ENCODE measurements at regions not wholly inside any gene's neighbourhood (a gene's known extent, or its start where the extent isn't known, plus 50 kb on each side); places are given as distances from the start of the nearest gene placed in this dataset.

GRCh38 chr7:46003896-46004875 is 83.1 kb upstream of the IGFBP3 start:
- DNase-seq: no peak

DNA sequence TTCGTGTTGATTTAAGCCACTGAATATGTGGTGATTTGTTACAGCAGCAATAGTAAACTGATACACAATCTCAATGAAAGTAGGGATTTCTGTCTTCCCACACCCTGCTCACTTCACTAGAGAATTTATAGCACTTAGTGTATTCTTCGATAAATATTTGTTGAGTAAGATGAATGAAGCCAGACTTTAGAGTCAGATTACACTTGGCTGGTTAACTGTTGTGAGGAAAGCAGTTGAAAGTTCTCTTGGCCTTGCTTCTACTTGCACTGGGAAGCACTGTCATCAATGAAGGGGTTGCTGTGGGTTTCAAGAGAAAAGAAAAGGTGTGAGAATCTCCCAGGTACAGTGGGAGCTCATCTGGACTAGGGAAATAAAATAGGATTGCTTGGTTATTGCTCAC is 82.1 kb upstream of the IGFBP3 start:
- no peak for DNase-seq
- intact Hi-C loops (cut with DNase I): no loop called here

More at GRCh38 chr7:46003896-46004875, 83.1 kb upstream of the IGFBP3 start:
- intact Hi-C loops (cut with DNase I): no loop called here

GRCh38 chr7:46000513-46000912 is 79.4 kb upstream of the IGFBP3 start:
- no peak for DNase-seq

GRCh38 chr7:45999541-45999940 is 78.5 kb upstream of the IGFBP3 start:
- intact Hi-C loops (cut with DNase I): no loop called here
- no peak for DNase-seq

More at GRCh38 chr7:46000513-46000912, 79.4 kb upstream of the IGFBP3 start:
- intact Hi-C loops (cut with DNase I): no loop called here

GRCh38 chr7:45998506-45998905 is 77.4 kb upstream of the IGFBP3 start:
- no peak for DNase-seq
- intact Hi-C loops (cut with DNase I): no loop called here

DNA sequence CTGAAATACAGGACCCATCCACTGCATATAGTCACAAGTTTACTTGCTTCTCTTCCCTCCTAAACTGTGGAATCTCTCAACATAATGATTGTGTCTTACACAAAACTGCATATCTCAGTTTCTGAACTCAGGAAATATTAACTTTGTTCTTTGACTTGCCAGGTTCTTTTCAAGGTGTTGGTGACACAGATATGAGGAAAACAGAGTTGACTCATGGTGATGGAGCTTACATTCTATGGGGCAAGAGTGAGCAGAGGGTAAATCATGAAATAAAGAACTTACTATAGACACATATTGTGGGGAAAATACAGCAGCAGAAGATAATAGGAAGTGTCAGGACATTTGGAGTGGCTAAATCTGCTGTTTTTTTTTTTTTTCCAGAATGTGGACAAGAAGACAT is 72.5 kb upstream of the IGFBP3 start:
- intact Hi-C loops (cut with DNase I): no loop called here
- DNase-seq: no peak

GRCh38 chr7:45992826-45993225 is 71.8 kb upstream of the IGFBP3 start:
- DNase-seq: no peak

DNA sequence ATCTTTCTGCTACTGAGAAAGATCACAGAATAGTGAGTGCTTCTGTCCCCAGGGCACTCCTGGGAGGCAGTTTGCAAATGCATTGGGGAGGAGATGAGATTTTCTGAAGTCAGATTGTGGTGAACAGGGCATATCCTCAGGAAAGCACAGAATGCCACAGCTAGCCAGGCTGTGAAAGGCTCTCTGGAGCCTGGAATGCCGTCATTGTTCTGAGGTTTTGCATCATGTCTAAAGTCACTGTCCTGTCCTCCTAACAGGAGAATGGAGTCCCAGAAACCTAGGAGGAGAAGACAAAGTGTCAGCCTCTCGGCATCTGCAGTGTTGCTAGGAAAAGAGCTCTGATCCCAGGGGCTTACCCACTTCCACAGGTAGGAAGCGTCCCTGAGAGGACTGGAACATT is 69.2 kb upstream of the IGFBP3 start:
- intact Hi-C loops (cut with DNase I): no loop called here

More at GRCh38 chr7:45992826-45993225, 71.8 kb upstream of the IGFBP3 start:
- intact Hi-C loops (cut with DNase I): no loop called here

DNA sequence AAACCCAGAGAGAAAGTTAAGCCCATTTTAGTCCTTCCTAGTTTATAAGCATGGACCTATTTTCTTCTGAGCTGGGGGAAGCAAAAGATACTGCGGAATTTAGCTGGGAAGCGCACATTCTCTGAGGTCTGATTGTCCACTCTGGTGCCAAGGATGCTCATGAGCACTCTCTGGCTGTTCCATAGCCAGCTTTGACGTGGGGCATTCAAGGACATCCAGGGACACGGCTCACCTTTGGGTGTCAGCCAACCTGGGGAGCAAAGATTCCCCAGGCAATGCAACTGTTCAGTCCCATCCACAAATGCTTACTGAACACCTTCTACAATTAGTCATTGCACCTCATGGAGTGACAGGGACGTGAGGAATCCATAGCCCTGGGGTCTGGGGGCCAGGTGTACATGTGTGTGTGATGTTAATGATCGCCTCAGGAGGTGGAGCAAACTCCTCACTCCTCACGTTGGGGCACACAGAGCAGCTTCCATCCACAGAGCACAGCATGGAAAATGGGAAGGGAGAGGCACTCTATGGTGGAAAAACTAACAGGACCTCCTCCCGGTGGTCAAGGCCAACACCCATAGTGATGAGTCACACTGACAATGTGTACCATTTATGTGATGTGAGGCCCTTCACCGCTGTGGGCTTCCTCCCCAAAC is 67.5 kb upstream of the IGFBP3 start:
- DNase-seq: no peak
- intact Hi-C loops (cut with DNase I): no loop called here

More for the DNA sequence above, 69.2 kb upstream of the IGFBP3 start:
- no peak for DNase-seq

- no peak for DNase-seq
- intact Hi-C loops (cut with DNase I): no loop called here
Observed at GRCh38 chr7:45987521-45988290, 66.6 kb upstream of the IGFBP3 start.

DNA sequence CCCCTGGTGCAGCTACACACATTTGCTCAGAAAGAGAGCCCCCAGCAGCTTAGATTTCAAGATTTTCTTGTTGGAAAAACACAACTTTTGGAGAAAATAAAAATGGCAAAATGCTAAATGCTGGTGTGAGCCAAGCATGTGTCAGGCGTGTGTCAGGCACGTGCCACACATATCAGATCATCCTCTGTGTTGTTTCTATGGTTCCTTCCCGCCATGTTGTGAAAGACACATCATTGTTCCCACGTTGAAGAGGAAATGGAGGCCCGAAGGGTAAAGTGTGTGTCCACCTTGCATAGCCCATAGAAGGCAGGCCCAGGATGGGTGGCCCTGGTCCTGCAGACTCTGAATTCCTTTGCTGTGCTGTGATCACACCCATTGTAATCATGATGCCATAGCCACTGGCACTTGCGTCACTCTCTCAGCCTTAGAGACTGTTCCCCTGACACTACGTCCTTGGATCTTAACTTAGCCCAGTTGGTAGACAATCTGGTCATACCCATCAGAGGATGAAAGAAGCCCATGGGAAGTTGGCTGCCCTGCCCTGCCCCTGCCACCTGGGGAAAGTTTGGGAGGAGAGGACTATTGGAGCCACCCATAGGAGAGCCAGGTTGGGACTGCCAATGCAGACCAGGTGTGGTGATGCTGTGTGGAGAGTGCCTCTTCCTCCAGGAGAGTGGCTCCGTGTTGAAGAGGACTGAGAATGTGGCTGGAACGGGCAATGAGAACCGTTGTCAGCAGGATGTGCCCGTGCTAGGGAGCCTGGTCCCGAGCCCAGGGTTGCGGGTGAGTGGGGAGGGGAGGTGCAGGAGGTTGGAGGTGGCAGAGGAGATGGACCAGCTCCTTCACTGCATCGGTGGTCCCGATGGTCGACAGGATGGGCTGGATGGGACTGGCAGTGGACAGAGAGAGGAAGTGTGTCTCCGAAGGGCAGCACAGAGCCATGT is 65.6 kb upstream of the IGFBP3 start:
- intact Hi-C loops (cut with DNase I): no loop called here
- no peak for DNase-seq

DNA sequence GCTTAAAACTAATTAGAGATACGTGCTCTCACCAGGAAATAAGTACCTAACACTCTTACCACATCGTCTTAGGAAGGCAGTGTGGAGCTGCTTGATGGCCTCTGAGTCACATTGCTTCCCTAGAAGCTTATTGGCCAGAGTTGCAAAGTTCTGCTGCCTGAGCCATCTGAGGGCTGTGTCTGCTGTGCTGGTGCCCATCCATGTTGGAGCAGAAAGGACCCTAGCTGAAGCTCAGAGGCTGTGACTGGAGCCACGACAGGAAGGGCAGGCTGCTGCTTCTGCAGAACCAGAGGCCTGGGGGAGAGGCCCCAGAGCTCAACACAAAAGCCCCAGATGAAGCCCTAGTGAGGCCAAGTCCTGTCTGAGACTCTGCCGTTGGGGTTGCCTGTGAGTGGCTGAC is 64.8 kb upstream of the IGFBP3 start:
- intact Hi-C loops (cut with DNase I): no loop called here
- no peak for DNase-seq

GRCh38 chr7:45984386-45985295 is 63.6 kb upstream of the IGFBP3 start:
- intact Hi-C loops (cut with DNase I): no loop called here
- DNase-seq: no peak

DNA sequence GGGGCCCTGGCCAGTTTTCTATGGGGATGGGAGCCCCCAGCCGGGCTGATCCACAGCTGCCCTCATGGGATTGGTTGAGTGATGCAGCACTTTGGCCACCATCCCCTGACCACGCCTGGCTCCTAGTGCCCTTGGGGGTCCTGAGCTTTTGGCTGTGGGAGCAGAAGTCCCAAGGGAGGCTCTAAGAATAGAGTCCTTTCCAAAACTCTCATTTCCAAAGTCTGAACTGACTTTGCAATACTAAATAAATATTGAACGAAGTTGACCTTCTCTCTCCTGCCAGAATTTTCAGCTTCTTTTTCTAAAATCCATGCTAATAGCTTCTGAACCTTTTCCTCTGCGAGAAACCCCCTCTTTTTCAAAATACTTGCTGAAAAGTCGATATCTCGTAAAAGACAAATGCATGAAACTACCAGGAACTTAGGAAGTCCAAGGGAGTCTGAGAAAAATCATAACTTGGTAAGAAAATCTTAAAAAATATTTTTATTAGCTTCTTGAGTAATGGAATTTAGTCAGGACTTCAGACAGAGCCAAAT is 62.7 kb upstream of the IGFBP3 start:
- intact Hi-C loops (cut with DNase I): no loop called here
- DNase-seq: no peak

- intact Hi-C loops (cut with DNase I): no loop called here
Observed at GRCh38 chr7:45982907-45983719, 62.0 kb upstream of the IGFBP3 start.

GRCh38 chr7:45982132-45982531 is 61.1 kb upstream of the IGFBP3 start:
- no peak for DNase-seq
- intact Hi-C loops (cut with DNase I): no loop called here

More at GRCh38 chr7:45982907-45983719, 62.0 kb upstream of the IGFBP3 start:
- DNase-seq: peak in 1 of 10 donors; percentile 59

DNA sequence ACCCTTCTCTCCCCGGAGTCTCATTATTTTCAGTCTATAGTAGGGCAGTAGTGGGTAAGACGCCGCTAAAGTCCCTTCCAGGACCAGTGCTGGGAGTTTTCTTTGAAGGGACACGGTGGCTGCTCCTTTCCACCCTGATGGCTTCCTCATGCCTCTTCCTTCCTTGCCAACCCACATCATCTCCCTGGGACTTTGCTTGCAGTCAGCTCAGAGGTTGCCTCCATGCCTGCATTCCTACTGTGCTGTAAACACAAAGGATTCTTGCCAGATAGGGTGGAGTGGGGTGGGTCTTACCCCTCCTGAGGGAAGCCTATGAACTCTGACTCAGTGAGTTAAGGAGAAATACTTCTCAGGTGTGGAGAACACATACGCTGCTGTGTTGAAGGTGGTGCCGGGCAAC is 59.9 kb upstream of the IGFBP3 start:
- intact Hi-C loops (cut with DNase I): no loop called here
- peak in 1 of 10 donors; percentile 33 for DNase-seq
